HepG2 (cell line): ENCODE measurements at regions not wholly inside any gene's neighbourhood (a gene's known extent, or its start where the extent isn't known, plus 50 kb on each side); places are given as distances from the start of the nearest gene placed in this dataset.

Experiments used
- ATAC-seq: fragments of 200-7000 bp; cut with Tn5 transposase; 3 replicates; pipeline ENCODE4 v1.9.1; 2020; ENCODE audit warnings: mild to moderate bottlenecking, moderate library complexity
- BruUV-seq: library from RNA; stranded (reverse); fragments of 400-500 nt; replicated peaks from 2 replicates; lab custom pipeline; 2021; lab: Mats Ljungman, UMichigan
- CTCF ChIA-PET: fragments of 300-600 bp; formaldehyde crosslinking; extraction: SDS; loops from one replicate; lab custom pipeline; 2021; ENCODE audit warnings: low total read pairs, inconsistent platforms, low intra/inter-chr PET ratio; lab: Yijun Ruan, JAX
- POLR2A ChIA-PET: fragments of 350-600 bp; sonication (Branson Sonifier 250); formaldehyde crosslinking; loops from one replicate; lab custom pipeline; 2020; ENCODE audit warnings: antibody characterized with exemption, inconsistent platforms; lab: Yijun Ruan, JAX
- DNase-seq: peaks from one replicate; pipeline ENCODE4 v3.0.0-alpha.2; 2015; ENCODE audit warnings: low spot score
- FAIRE-seq: peaks from 3 replicates; lab custom pipeline; 2011; peaks lifted over from hg19 to GRCh38; lab: Jason Lieb, UNC
- H2AFZ ChIP-seq: one replicate; pipeline ENCODE4 v1.6.1; 2011; ENCODE audit warnings: low read length, inconsistent platforms
- H3K27ac ChIP-seq: fragments of 300-600 bp; 3 replicates; pipeline ENCODE4 v1.8.0; 2011; ENCODE audit warnings: mixed run types, mild to moderate bottlenecking, mixed read lengths, low read length, inconsistent platforms; ENCODE audit not compliant: insufficient read depth; ENCODE audit errors: extremely low read length
- H3K27me3 ChIP-seq, 2 experiments: fragments of 200-600 bp in 1 of 2; 2 replicates in 1 of 2; 3 replicates in 1 of 2; pipeline versions ENCODE4 v1.6.0 to v1.8.0; 2011; ENCODE audit warnings: low read length in 2 of 2, mild to moderate bottlenecking in 2 of 2, moderate library complexity in 2 of 2, inconsistent platforms in 1 of 2; ENCODE audit not compliant: insufficient read depth in 2 of 2, control insufficient read depth in 1 of 2
- H3K36me3 ChIP-seq, 2 experiments: fragments of 200-600 bp in 1 of 2; replicated peaks in 1 of 2; 2 replicates in 1 of 2; 3 replicates in 1 of 2; pipeline versions ENCODE4 v1.5.1 to v1.8.0; 2011; ENCODE audit warnings: low read length in 2 of 2, inconsistent platforms in 1 of 2; ENCODE audit not compliant: insufficient read depth in 2 of 2, control insufficient read depth in 1 of 2
- H3K4me1 ChIP-seq: 2 replicates; pipeline ENCODE4 v1.5.1; 2012; ENCODE audit warnings: low read length, inconsistent platforms; ENCODE audit not compliant: insufficient read depth
- H3K4me2 ChIP-seq: 2 replicates; pipeline ENCODE4 v1.6.0; 2011; ENCODE audit warnings: low read depth, low read length, inconsistent platforms
- H3K4me3 ChIP-seq, 3 experiments: fragments of 200-600 bp in 1 of 3; sonication (generic), shearing (Covaris generic) in 1 of 3; replicated peaks in 1 of 3; 2 replicates each; pipeline ENCODE4 v1.5.1; 2011 to 2016; ENCODE audit warnings: low read length in 3 of 3, inconsistent platforms in 2 of 3, low read depth in 2 of 3, mild to moderate bottlenecking in 2 of 3, control low read depth in 1 of 3, mixed read lengths in 1 of 3; ENCODE audit not compliant: insufficient read depth in 1 of 3
- H3K79me2 ChIP-seq: one replicate; pipeline ENCODE4 v1.6.1; 2011; ENCODE audit warnings: low read length, inconsistent platforms; ENCODE audit not compliant: insufficient read depth
- H3K9ac ChIP-seq: 2 replicates; pipeline ENCODE4 v1.6.0; 2011; ENCODE audit warnings: mild to moderate bottlenecking, low read depth, low read length, inconsistent platforms; ENCODE audit not compliant: insufficient read depth
- H3K9me3 ChIP-seq: 2 replicates; pipeline ENCODE4 v1.5.1; 2012; ENCODE audit warnings: mild to moderate bottlenecking, low read length
- H4K20me1 ChIP-seq: 2 replicates; pipeline ENCODE4 v1.6.0; 2011; ENCODE audit warnings: inconsistent platforms, mild to moderate bottlenecking, low read length, moderate library complexity; ENCODE audit not compliant: insufficient read depth
- ATF3 ChIP-seq: sonication (generic); formaldehyde crosslinking; IDR thresholded peaks from 2 replicates; pipeline ENCODE4 v1.4.0; 2020; ENCODE audit warnings: missing genetic modification reagents
- BHLHE40 ChIP-seq: IDR thresholded peaks from 2 replicates; pipeline ENCODE4 v1.6.1; 2011; ENCODE audit warnings: low read length, improper control_type of control experiment
- FOSL2 ChIP-seq: sonication (generic); formaldehyde crosslinking; IDR thresholded peaks from 2 replicates; pipeline ENCODE4 v1.4.0; 2020; ENCODE audit warnings: missing genetic modification reagents
- FOXO1 ChIP-seq: sonication (generic); formaldehyde crosslinking; IDR thresholded peaks from 2 replicates; pipeline ENCODE4 v1.4.0; 2020; ENCODE audit warnings: missing genetic modification reagents
- RARG ChIP-seq: sonication (generic); formaldehyde crosslinking; IDR thresholded peaks from 2 replicates; pipeline ENCODE4 v1.4.0; 2020; ENCODE audit warnings: low read depth, mild to moderate bottlenecking, missing genetic modification reagents
- STAG1 ChIP-seq: sonication (generic); formaldehyde crosslinking; IDR thresholded peaks from 2 replicates; pipeline ENCODE4 v1.4.0; 2020; ENCODE audit warnings: missing genetic modification reagents
- ZFP37 ChIP-seq: sonication (generic); formaldehyde crosslinking; IDR thresholded peaks from 2 replicates; pipeline ENCODE4 v1.4.0; 2020; ENCODE audit warnings: missing genetic modification reagents, borderline replicate concordance
- ZNF776 ChIP-seq: sonication (generic); formaldehyde crosslinking; IDR thresholded peaks from 2 replicates; pipeline ENCODE4 v1.4.0; 2020; ENCODE audit warnings: mild to moderate bottlenecking, missing genetic modification reagents
- WGBS: methylation state at CpG from one replicate; pipeline ENCODE4 v1.1.6; 2017; ENCODE audit warnings: low lambda C conversion rate; 5-methylcytosine and 5-hydroxymethylcytosine counted together
- in situ Hi-C: cut with HindIII; loops from 2 replicates; pipeline ENCODE4 v1.10.0; 2017; ENCODE audit warnings: low pct_unique_long_range_greater_than_20kb; ENCODE audit not compliant: extremely low pct_ligation_motif_present
- intact Hi-C: fragments of 100-400 bp; cut with micrococcal nuclease; formaldehyde crosslinking; loops from one replicate; pipeline ENCODE4 v1.10.0; 2022; ENCODE audit not compliant: unreplicated experiment

GRCh38 chr1:88224906-88225305 is 459.2 kb upstream of the PKN2 start:
- Histone ChIP-seq H3K4me3 (no peak overlapping the region), H3K4me1 (no peaks in the 10 kb centered on the region), H3K27me3 (no peaks in the 10 kb centered on the region; a peak in 1 of 5 replicates), H3K4me2 (no peak overlapping the region), H4K20me1 (no peaks in the 10 kb centered on the region), H2AFZ (no peak overlapping the region), H3K79me2 (no peaks in the 10 kb centered on the region), H3K36me3 (no peaks in the 10 kb centered on the region), H3K9ac (no peak overlapping the region), H3K27ac (no peak overlapping the region), H3K9me3 (no peaks in the 10 kb centered on the region)
- CTCF ChIA-PET, result no interaction called here
- no peak for ATAC-seq
- intact Hi-C loops, result no loop called here
- WGBS, result 23% methylated on average over 3 of the region's 3 CpGs
- in situ Hi-C loops, result no loop called here
- POLR2A ChIA-PET, result no interaction called here
- TF ChIP-seq BHLHE40 (no peak), STAG1 (CRISPR knock-in tag) (no peak), ATF3 (CRISPR knock-in tag) (no peak), ZFP37 (CRISPR knock-in tag) (no peak), ZNF776 (CRISPR knock-in tag) (no peak), FOSL2 (CRISPR knock-in tag) (no peak), RARG (CRISPR knock-in tag) (no peak)
- no peak for DNase-seq
- BruUV-seq, result no TSS peak
- no peak for FAIRE-seq

- H3K79me2 ChIP-seq, result no peaks in the 10 kb centered on the region
- TF ChIP-seq STAG1 (CRISPR knock-in tag) (0 out of 2 replicates have a peak, but pooled peaks have one; percentile 6), FOXO1 (CRISPR knock-in tag) (no peak)
- ChIA-PET CTCF (no interaction called here), POLR2A (no interaction called here)
- WGBS, result 11% methylated on average over 3 of the region's 3 CpGs
- H4K20me1 ChIP-seq, result no peaks in the 10 kb centered on the region
- H3K4me3 ChIP-seq, result no peak overlapping the region
- no peaks in the 10 kb centered on the region for H3K36me3 ChIP-seq
- H3K27ac ChIP-seq, result no peak overlapping the region
- no peaks in the 10 kb centered on the region for H3K4me1 ChIP-seq
- H3K4me2 ChIP-seq, result no peak overlapping the region
- no peak overlapping the region for H2AFZ ChIP-seq
- in situ Hi-C loops (no loop called here), intact Hi-C loops (no loop called here)
- no peaks in the 10 kb centered on the region for H3K27me3 ChIP-seq
- no peak for DNase-seq
- peak; percentile 55; the same call in 2 of the 3 replicates for ATAC-seq
- no TSS peak for BruUV-seq
- no peak for FAIRE-seq
- H3K9me3 ChIP-seq, result no peaks in the 10 kb centered on the region
- no peak overlapping the region for H3K9ac ChIP-seq
These were observed 456.0 kb upstream of the PKN2 start for GRCh38 chr1:88228114-88228513.
